NCI-H146 treated with DMSO at 0.1 percent for 48 hours (cell line): ENCODE measurements at regions not wholly inside any gene's neighbourhood (a gene's known extent, or its start where the extent isn't known, plus 50 kb on each side); places are given as distances from the start of the nearest gene placed in this dataset.
"Not testable (repeated sequence)": the region's sequence is repeated elsewhere in the genome, so short reads cannot be mapped to it uniquely, and the experiment has no call there.

Experiments
- DNase-seq: peaks from one replicate; lab custom pipeline; 2025; ENCODE audit not compliant: unreplicated experiment; lab: John Stamatoyannopoulos, UW

- no peak for DNase-seq
Observed at GRCh38 chr17:11182430-11182829, 58.6 kb upstream of the SHISA6 start.

GRCh38 chr17:11178581-11178980 lies 62.4 kb upstream of the SHISA6 start:
- no peak for DNase-seq

GRCh38 chr17:11177340-11177739 lies 63.7 kb upstream of the SHISA6 start:
- no peak for DNase-seq

GRCh38 chr17:11176549-11176948 lies 64.5 kb upstream of the SHISA6 start:
- DNase-seq: no peak

DNA sequence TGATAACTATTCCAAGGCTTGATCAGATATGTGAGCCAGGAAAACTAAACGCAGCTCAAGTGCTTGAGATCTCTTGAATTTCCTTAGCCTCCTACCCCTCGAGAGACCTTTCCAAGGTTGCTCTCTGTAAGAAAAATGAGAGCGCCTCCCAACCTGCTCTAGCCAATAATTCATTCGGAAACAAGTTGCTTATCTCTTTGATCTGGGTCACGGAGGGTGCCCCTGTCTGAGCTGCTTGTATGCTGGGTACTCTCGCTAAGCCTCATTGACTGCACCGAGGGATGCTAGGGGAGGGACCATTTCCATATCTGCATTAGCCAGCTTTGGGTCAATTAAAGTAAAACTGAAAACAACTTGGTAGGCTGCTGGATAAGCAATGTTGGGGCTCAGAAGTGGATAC lies 70.1 kb upstream of the SHISA6 start:
- DNase-seq: no peak

GRCh38 chr17:11151818-11152425 lies 89.1 kb upstream of the SHISA6 start:
- DNase-seq: no peak

- not testable (repeated sequence) for DNase-seq
Observed at GRCh38 chr17:11150906-11151511, 90.0 kb upstream of the SHISA6 start.

- DNase-seq: peak; percentile 0
Observed at GRCh38 chr17:11144358-11145233, 96.4 kb upstream of the SHISA6 start.

GRCh38 chr17:11142231-11142630 lies 98.8 kb upstream of the SHISA6 start:
- DNase-seq: no peak

DNA sequence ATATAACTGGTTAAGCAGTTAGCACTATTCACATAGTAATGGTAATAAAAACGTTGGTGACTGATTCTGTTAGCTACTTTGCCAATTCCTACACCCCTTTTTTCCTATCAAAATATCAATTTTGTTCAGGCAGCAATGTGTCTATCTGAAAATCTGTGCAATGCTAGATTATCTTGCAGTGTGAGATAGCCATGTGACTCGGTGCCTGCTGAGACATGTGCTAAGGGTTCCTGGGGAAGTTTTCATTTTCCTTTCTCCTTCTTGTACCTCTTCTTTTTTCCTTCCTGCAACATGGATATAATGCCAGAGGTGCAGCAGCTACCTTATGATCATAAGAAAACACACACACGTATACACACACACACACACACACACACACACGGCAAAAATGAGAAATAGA lies 100.5 kb upstream of the SHISA6 start:
- no peak for DNase-seq

- no peak for DNase-seq
Observed at GRCh38 chr17:11140043-11140442, 101.0 kb upstream of the SHISA6 start.

- DNase-seq: no peak
Observed at GRCh38 chr17:11138023-11138422, 103.0 kb upstream of the SHISA6 start.

DNA sequence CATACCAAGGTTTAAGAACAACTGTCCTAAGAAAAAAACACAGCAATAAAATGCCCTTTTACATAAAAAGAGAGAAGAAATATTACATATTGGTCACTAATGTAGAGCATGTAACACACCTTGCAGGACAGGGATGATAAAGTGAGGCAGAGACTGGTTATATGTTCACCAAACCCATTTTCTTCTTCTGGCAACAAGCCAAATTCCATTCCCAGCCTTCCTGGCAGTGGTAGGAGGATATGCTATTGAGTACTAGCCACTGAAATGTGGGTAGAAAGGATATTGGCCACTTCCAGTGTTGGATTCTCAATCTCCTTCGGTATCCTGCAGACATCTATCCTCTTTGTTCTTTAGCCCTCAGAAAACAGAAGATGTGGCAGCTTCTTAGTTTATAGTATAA lies 105.2 kb upstream of the SHISA6 start:
- DNase-seq: no peak

DNA sequence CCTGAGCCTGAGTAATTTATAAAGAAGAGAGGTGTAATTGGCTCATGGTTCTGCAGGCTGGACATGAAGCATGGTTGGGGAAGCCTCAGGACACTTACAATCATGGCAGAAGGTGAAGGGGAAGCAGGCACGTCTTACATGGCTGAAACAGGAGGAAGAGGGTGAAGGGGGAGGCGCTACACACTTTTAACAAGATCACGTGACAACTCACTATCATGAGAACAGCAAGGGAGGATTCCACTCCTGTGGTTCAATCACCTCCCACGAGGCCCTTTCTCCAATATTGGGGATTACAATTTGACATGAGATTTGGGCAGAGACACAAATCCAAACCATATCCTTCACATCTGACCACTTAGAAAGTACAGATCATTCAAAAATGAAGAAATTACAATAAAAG lies 110.6 kb upstream of the SHISA6 start:
- no peak for DNase-seq

- no peak for DNase-seq
Observed at GRCh38 chr17:11122908-11123307, 118.1 kb upstream of the SHISA6 start.

DNA sequence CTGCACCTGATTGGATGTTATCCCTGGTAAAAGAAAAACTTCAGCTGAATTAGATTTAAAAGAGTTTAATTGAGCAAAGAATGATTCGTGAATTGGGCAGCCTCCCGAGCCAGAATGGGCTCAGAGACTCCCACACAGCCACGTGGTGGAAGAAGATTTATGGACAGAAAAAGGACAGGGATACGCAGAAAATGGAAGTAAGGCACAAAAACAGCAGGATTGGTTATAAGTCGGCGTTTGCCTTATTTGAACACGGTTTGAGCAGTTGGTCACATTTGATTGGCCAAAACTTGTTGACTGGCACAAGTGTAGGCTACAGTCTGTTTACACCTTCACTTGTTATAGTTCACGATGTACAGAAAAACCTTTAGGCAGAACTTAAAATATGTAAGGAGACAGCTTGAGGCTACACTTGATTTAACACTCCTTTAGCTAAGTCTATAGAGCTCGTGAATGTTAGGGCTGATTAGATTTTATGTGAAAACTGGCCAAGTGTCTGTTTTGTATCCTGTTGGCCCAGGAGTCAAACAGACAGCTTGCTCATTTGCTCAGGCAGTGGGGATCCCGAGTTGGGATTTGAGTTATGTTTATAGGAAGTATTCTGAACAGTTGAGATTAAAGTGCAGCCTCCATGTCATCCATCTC lies 119.5 kb upstream of the SHISA6 start:
- no peak for DNase-seq

- no peak for DNase-seq
Observed at GRCh38 chr17:11109106-11109505, 131.9 kb upstream of the SHISA6 start.

DNA sequence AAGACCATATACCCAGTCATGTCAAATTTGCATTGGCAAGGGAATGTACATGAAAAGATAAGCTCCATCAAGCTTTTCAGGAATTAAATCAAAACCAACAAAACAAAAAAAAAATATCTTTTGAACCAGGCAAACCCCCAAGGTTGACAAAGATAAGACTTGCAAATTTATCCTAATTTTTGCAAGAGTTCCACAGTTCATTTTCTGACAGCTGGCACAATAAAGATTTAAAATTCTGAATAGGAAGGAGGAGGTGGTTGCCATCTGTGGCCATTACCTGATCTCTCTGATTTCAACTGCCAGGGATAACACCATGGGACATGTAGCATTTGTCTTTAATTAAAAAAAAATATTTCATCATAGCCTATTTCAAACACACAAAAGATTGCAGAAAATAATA lies 135.9 kb upstream of the SHISA6 start:
- DNase-seq: no peak

GRCh38 chr17:11097121-11097520 lies 143.9 kb upstream of the SHISA6 start:
- no peak for DNase-seq

DNA sequence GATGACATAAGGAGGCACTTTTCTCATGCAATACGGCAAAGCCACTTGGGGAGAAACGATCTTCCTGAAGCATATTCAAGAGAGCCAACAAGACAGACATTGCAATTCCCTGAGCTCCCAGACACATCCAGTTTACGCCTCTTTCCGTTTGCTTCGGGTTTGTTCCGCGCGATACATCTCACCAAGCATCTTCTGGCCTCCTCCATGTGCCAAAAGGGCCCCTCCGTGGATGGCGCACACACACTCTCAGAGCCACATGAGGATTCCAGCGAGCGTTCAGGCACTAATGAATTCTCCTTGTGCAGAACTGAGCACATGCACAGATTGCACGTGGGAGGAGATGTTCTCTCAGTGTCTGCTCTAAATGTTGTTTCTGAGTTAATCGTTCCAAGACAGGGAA lies 146.7 kb upstream of the SHISA6 start:
- DNase-seq: no peak

- DNase-seq: no peak
Observed at GRCh38 chr17:11086646-11087340, 154.2 kb upstream of the SHISA6 start.
